AG09319 (cell line): ENCODE measurements at regions not wholly inside any gene's neighbourhood (a gene's known extent, or its start where the extent isn't known, plus 50 kb on each side); places are given as distances from the start of the nearest gene placed in this dataset.

ENCODE experiments used
- DNase-seq: peaks from one replicate; pipeline ENCODE4 v3.0.0-alpha.2; 2010; ENCODE audit warnings: low read depth; ENCODE audit errors: extremely low read depth
- CTCF ChIP-seq: IDR thresholded peaks from 2 replicates; pipeline ENCODE4 v1.5.1; 2011; ENCODE audit warnings: low read depth, mild to moderate bottlenecking, inconsistent platforms, low read length, moderate library complexity

DNA sequence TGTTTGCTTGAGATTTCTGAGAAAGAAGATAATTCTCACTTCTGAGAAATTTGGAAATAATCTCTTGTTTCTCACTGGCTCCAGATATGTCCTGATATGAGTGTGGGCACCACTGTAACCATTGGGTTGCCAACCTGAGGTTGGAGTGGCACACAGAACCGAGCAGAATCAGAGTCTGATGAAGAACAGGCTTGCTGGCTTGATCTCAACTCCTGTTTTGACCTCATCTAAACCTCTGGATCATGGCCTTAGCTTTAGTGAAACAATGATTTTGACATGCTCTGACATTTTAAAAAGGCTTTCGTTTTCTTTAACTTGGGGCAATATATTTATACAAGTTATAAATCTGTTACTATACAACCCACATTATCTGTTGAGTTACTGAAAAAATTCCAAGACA, 548.0 kb downstream of the IRS1 start:
- no peak for TF ChIP-seq CTCF
- no peak for DNase-seq

- no peak for TF ChIP-seq CTCF
- no peak for DNase-seq
Observed at GRCh38 chr2:226247289-226248275, 552.0 kb downstream of the IRS1 start.

DNA sequence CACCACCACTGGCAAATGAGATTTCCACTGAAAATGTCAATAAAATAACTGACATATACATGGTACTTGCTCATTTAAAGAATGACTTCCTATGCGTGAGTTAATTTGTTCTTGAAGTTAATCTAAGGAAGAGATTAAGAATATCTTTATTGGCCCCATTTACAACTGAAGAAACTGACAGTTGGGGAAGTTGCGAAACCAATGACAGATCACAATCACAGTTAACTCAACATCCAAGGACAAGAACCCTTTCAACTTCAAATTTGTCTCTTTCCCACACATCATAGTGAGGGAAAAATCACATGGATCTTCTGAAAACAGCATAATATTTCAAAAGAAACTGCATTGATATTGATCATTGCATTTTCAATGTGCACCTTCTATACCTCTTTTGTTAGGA, 565.4 kb downstream of the IRS1 start:
- TF ChIP-seq CTCF = no peak
- DNase-seq = no peak

- DNase-seq = no peak
- TF ChIP-seq CTCF = no peak
Observed at GRCh38 chr2:226233388-226233787, 566.2 kb downstream of the IRS1 start.

- no peak for TF ChIP-seq CTCF
- DNase-seq = no peak
Observed at GRCh38 chr2:226228080-226228479, 571.5 kb downstream of the IRS1 start.

DNA sequence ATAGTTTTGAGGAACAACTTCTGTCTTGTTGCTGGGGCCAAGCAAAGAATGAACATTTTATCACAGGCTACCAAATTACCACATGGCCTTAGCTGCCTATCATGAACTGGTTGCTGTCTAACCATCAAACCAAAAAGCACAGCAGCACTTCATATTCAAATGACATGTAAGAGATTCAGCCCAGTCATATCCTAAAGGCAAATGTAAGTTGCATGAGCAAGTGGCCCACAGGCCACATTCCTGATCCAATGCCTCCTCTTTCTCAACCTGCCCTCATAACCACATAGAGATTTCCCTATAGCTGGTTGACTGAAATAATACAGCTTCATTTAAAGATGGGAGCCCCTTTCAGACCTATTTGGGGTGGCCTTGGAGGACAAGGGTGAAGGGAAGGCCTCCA, 572.3 kb downstream of the IRS1 start:
- DNase-seq = no peak
- no peak for TF ChIP-seq CTCF

- DNase-seq = no peak
- TF ChIP-seq CTCF = no peak
Observed at GRCh38 chr2:226223704-226224103, 575.9 kb downstream of the IRS1 start.
